Medulla oblongata (tissue), 1 donor: ENCODE measurements at regions not wholly inside any gene's neighbourhood (a gene's known extent, or its start where the extent isn't known, plus 50 kb on each side); places are given as distances from the start of the nearest gene placed in this dataset.
A peak's percentile ranks its signal among the peaks of the same experiment; 100 is the strongest.

Experiments used
- DNase-seq: peaks from one replicate; pipeline ENCODE4 v3.0.0-alpha.2; 2015; ENCODE audit errors: extremely low spot score

- no peak for DNase-seq
These were observed 287.2 kb downstream of the YTHDC2 start for GRCh38 chr5:113800686-113801085.

GRCh38 chr5:113804264-113804663 is 290.8 kb downstream of the YTHDC2 start:
- DNase-seq, result no peak

- no peak for DNase-seq
These were observed 291.4 kb downstream of the YTHDC2 start for GRCh38 chr5:113804943-113805342.

- peak; percentile 19 for DNase-seq
These were observed 292.8 kb downstream of the YTHDC2 start for GRCh38 chr5:113806250-113806649.

- DNase-seq, result peak; percentile 30
These were observed 293.4 kb downstream of the YTHDC2 start for GRCh38 chr5:113806904-113807303.

GRCh38 chr5:113807427-113807991 is 294.0 kb downstream of the YTHDC2 start:
- peak; percentile 37 for DNase-seq

GRCh38 chr5:113808956-113809355 is 295.5 kb downstream of the YTHDC2 start:
- no peak for DNase-seq

- no peak for DNase-seq
These were observed 296.1 kb downstream of the YTHDC2 start for GRCh38 chr5:113809626-113810025.

- DNase-seq, result no peak
These were observed 300.0 kb downstream of the YTHDC2 start for GRCh38 chr5:113813466-113813865.

GRCh38 chr5:113817683-113818082 is 304.2 kb downstream of the YTHDC2 start:
- no peak for DNase-seq

- DNase-seq, result no peak
These were observed 310.2 kb downstream of the YTHDC2 start for GRCh38 chr5:113823696-113824095.

GRCh38 chr5:113824307-113824706 is 310.8 kb downstream of the YTHDC2 start:
- no peak for DNase-seq

GRCh38 chr5:113825176-113825575 is 311.7 kb downstream of the YTHDC2 start:
- DNase-seq, result no peak

GRCh38 chr5:113846941-113847340 is 333.4 kb downstream of the YTHDC2 start:
- no peak for DNase-seq

- no peak for DNase-seq
These were observed 350.9 kb downstream of the YTHDC2 start for GRCh38 chr5:113864437-113864836.

GRCh38 chr5:113866763-113867162 is 353.3 kb downstream of the YTHDC2 start:
- DNase-seq, result no peak

- DNase-seq, result no peak
These were observed 356.1 kb downstream of the YTHDC2 start for GRCh38 chr5:113869611-113870010.

- DNase-seq, result no peak
These were observed 358.5 kb downstream of the YTHDC2 start for GRCh38 chr5:113871972-113872371.

- no peak for DNase-seq
These were observed 361.6 kb downstream of the YTHDC2 start for GRCh38 chr5:113875096-113875495.

GRCh38 chr5:113891491-113891890 is 378.0 kb downstream of the YTHDC2 start:
- DNase-seq, result no peak

- no peak for DNase-seq
These were observed 383.3 kb downstream of the YTHDC2 start for GRCh38 chr5:113896789-113897188.

- no peak for DNase-seq
These were observed 384.3 kb downstream of the YTHDC2 start for GRCh38 chr5:113897748-113898147.

GRCh38 chr5:113900141-113900540 is 386.6 kb downstream of the YTHDC2 start:
- DNase-seq, result no peak

GRCh38 chr5:113900816-113901215 is 387.3 kb downstream of the YTHDC2 start:
- DNase-seq, result no peak
